ENCODE measurements at regions not wholly inside any gene's neighbourhood (a gene's known extent, or its start where the extent isn't known, plus 50 kb on each side); places are given as distances from the start of the nearest gene placed in this dataset.

GRCh38 chr16:26252598-26252997, 560.8 kb downstream of the HS3ST4 start:
- Histone ChIP-seq H3K36me3 (ENCODE audit: control insufficient read depth, insufficient read depth, low read length) (no peaks in the 10 kb centered on the region), H3K79me2 (ENCODE audit: control insufficient read depth, insufficient read depth, low read length) (no peaks in the 10 kb centered on the region)

GRCh38 chr16:26261621-26262020, 569.9 kb downstream of the HS3ST4 start:
- H3K4me3 ChIP-seq (replicated peaks in 1 of 4; ENCODE audit: control extremely low read depth in 1 of 4, insufficient read depth in 1 of 4, low read depth in 3 of 4, low read length in 4 of 4), result no peak overlapping the region
- no peaks in the 10 kb centered on the region for H3K27me3 ChIP-seq (ENCODE audit: control insufficient read depth, insufficient read depth, low read length)
- H2AFZ ChIP-seq (ENCODE audit: low read length), result no peak overlapping the region
- no peak for TF ChIP-seq EZH2 (IDR thresholded peaks at IDR 0.05; ENCODE audit: low read length, missing control alignments)
- no peak for DNase-seq (ENCODE audit: low read depth in 2 of 2)
- no peaks in the 10 kb centered on the region for H3K79me2 ChIP-seq (ENCODE audit: control insufficient read depth, insufficient read depth, low read length)
- no peaks in the 10 kb centered on the region for H4K20me1 ChIP-seq (ENCODE audit: control insufficient read depth, extremely low read depth, insufficient read depth, low read length)
- no peak overlapping the region for H3K9ac ChIP-seq (ENCODE audit: insufficient read depth, low read length)
- H3K36me3 ChIP-seq (ENCODE audit: control insufficient read depth, insufficient read depth, low read length), result no peaks in the 10 kb centered on the region
- H3K4me1 ChIP-seq (ENCODE audit: control insufficient read depth, extremely low read depth, insufficient read depth, low read length), result no peaks in the 10 kb centered on the region
- no peak overlapping the region for H3K27ac ChIP-seq (ENCODE audit: insufficient read depth, low read length)
- H3K4me2 ChIP-seq (ENCODE audit: extremely low read depth, insufficient read depth, low read length), result no peak overlapping the region
- H3K9me3 ChIP-seq (ENCODE audit: control insufficient read depth, insufficient read depth, low read depth, low read length), result no peaks in the 10 kb centered on the region

More at GRCh38 chr16:26252598-26252997, 560.8 kb downstream of the HS3ST4 start:
- no peaks in the 10 kb centered on the region for H3K27me3 ChIP-seq (ENCODE audit: control insufficient read depth, insufficient read depth, low read length)
- no peak overlapping the region for H3K4me2 ChIP-seq (ENCODE audit: extremely low read depth, insufficient read depth, low read length)
- no peak overlapping the region for H3K27ac ChIP-seq (ENCODE audit: insufficient read depth, low read length)
- no peaks in the 10 kb centered on the region for H3K9me3 ChIP-seq (ENCODE audit: control insufficient read depth, insufficient read depth, low read depth, low read length)
- H3K4me3 ChIP-seq (replicated peaks in 1 of 4; ENCODE audit: control extremely low read depth in 1 of 4, insufficient read depth in 1 of 4, low read depth in 3 of 4, low read length in 4 of 4), result no peak overlapping the region
- DNase-seq (ENCODE audit: low read depth in 2 of 2), result no peak
- H2AFZ ChIP-seq (ENCODE audit: low read length), result no peak overlapping the region
- H3K9ac ChIP-seq (ENCODE audit: insufficient read depth, low read length), result no peak overlapping the region
- no peak for TF ChIP-seq EZH2 (IDR thresholded peaks at IDR 0.05; ENCODE audit: low read length, missing control alignments)
- no peak for TF ChIP-seq CTCF (conservative IDR thresholded peaks at IDR 0.05 in 1 of 2, IDR thresholded peaks at IDR 0.05 in 1 of 2; ENCODE audit: low read depth in 1 of 2, low read length in 2 of 2)
- no peaks in the 10 kb centered on the region for H3K4me1 ChIP-seq (ENCODE audit: control insufficient read depth, extremely low read depth, insufficient read depth, low read length)
- no peaks in the 10 kb centered on the region for H4K20me1 ChIP-seq (ENCODE audit: control insufficient read depth, extremely low read depth, insufficient read depth, low read length)

- TF ChIP-seq CTCF (conservative IDR thresholded peaks at IDR 0.05 in 1 of 2, IDR thresholded peaks at IDR 0.05 in 1 of 2; ENCODE audit: low read depth in 1 of 2, low read length in 2 of 2) (no peak), EZH2 (IDR thresholded peaks at IDR 0.05; ENCODE audit: low read length, missing control alignments) (no peak)
- DNase-seq (ENCODE audit: low read depth in 2 of 2), result no peak
- H3K36me3 ChIP-seq (ENCODE audit: control insufficient read depth, insufficient read depth, low read length), result no peaks in the 10 kb centered on the region
- H3K9ac ChIP-seq (ENCODE audit: insufficient read depth, low read length), result no peak overlapping the region
- no peaks in the 10 kb centered on the region for H3K9me3 ChIP-seq (ENCODE audit: control insufficient read depth, insufficient read depth, low read depth, low read length)
- no peak overlapping the region for H3K4me3 ChIP-seq (replicated peaks in 1 of 4; ENCODE audit: control extremely low read depth in 1 of 4, insufficient read depth in 1 of 4, low read depth in 3 of 4, low read length in 4 of 4)
- no peak overlapping the region for H3K27ac ChIP-seq (ENCODE audit: insufficient read depth, low read length)
- H3K4me1 ChIP-seq (ENCODE audit: control insufficient read depth, extremely low read depth, insufficient read depth, low read length), result no peaks in the 10 kb centered on the region
- no peaks in the 10 kb centered on the region for H3K79me2 ChIP-seq (ENCODE audit: control insufficient read depth, insufficient read depth, low read length)
- no peak overlapping the region for H2AFZ ChIP-seq (ENCODE audit: low read length)
- H3K27me3 ChIP-seq (ENCODE audit: control insufficient read depth, insufficient read depth, low read length), result no peaks in the 10 kb centered on the region
- no peak overlapping the region for H3K4me2 ChIP-seq (ENCODE audit: extremely low read depth, insufficient read depth, low read length)
- no peaks in the 10 kb centered on the region for H4K20me1 ChIP-seq (ENCODE audit: control insufficient read depth, extremely low read depth, insufficient read depth, low read length)
Measured at GRCh38 chr16:26263406-26263805, 571.6 kb downstream of the HS3ST4 start.

Measured in fibroblast of lung (primary cell).